Tibial nerve (tissue), 4 donors: ENCODE measurements at regions not wholly inside any gene's neighbourhood (a gene's known extent, or its start where the extent isn't known, plus 50 kb on each side); places are given as distances from the start of the nearest gene placed in this dataset.
"Not testable (repeated sequence)": the region's sequence is repeated elsewhere in the genome, so short reads cannot be mapped to it uniquely, and the experiment has no call there.

Experiments
- DNase-seq, 2 donors: peaks; one replicate each; pipeline ENCODE4 v3.0.0-alpha.2; 2019; ENCODE audit warnings: low spot score in 2 of 2
- H3K27ac ChIP-seq, 4 donors: fragments of 200-600 bp; sonication (generic) in 3 of 4; one replicate each; pipeline ENCODE4 v1.5.1; 2017 to 2019; ENCODE audit warnings: mild to moderate bottlenecking in 1 of 4
- H3K27me3 ChIP-seq, 2 donors: fragments of 200-600 bp; sonication (generic) in 1 of 2; one replicate each; pipeline versions ENCODE4 v1.5.1 to v1.6.0; 2017 to 2019
- H3K36me3 ChIP-seq, 3 donors: fragments of 200-600 bp; sonication (generic); one replicate each; pipeline ENCODE4 v1.5.1; 2018 to 2019
- H3K4me1 ChIP-seq, 4 donors: fragments of 200-600 bp; sonication (generic) in 3 of 4; one replicate each; pipeline ENCODE4 v1.5.1; 2017 to 2019
- H3K4me3 ChIP-seq, 4 donors: fragments of 200-600 bp; sonication (generic) in 3 of 4; one replicate each; pipeline ENCODE4 v1.5.1; 2017 to 2019; ENCODE audit warnings: mild to moderate bottlenecking in 1 of 4, moderate library complexity in 1 of 4
- H3K9me3 ChIP-seq, 4 donors: fragments of 200-600 bp; sonication (generic) in 3 of 4; one replicate each; pipeline ENCODE4 v1.5.1; 2017 to 2019
- EP300 ChIP-seq, 2 donors: sonication (generic); formaldehyde crosslinking; IDR thresholded peaks; one replicate each; pipeline ENCODE4 v1.6.1; 2017; ENCODE audit warnings: antibody characterized with exemption in 2 of 2, mild to moderate bottlenecking in 1 of 2
- POLR2A ChIP-seq, 2 donors: fragments of 450-650 bp; IDR thresholded peaks; one replicate each; pipeline ENCODE4 v1.6.1; 2017; ENCODE audit warnings: antibody characterized with exemption in 2 of 2, mild to moderate bottlenecking in 2 of 2, moderate library complexity in 2 of 2
- WGBS, 2 donors: methylation state at CpG; one replicate each; pipeline ENCODE4 v1.1.5; 2018; 5-methylcytosine and 5-hydroxymethylcytosine counted together
- TF ChIP-seq, protein P1 (sequence below), 5 experiments: fragments of 200-600 bp in 3 of 5; fragments of 450-650 bp in 2 of 5; sonication (generic) in 3 of 5; IDR thresholded peaks; one replicate each; pipeline ENCODE4 v1.5.1; 2016 to 2019; ENCODE audit warnings: antibody characterized with exemption in 5 of 5, mild to moderate bottlenecking in 3 of 5, moderate library complexity in 2 of 5

DNA sequence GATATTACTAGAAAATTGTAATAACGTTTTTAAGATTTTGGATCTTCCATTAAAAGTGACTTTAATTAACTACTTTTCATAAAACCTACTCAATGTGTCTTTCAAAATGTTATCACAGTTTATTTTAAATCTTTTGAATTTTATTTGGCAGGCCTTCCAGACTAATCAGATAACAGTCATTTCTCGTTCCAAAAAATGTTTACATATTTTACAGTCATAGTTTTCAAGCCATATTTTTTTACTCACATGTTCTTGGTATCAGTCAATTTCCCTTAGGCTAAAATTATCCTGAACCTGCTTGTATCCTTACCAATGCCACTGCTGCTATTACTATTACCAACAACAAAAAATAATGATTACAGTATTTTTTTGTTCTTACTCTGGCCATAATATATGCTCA lies 1783.5 kb downstream of the SLITRK5 start:
- no peak overlapping the region for H3K4me3 ChIP-seq
- no peak for DNase-seq
- H3K4me1 ChIP-seq: no peaks in the 10 kb centered on the region
- TF ChIP-seq, protein P1, sequence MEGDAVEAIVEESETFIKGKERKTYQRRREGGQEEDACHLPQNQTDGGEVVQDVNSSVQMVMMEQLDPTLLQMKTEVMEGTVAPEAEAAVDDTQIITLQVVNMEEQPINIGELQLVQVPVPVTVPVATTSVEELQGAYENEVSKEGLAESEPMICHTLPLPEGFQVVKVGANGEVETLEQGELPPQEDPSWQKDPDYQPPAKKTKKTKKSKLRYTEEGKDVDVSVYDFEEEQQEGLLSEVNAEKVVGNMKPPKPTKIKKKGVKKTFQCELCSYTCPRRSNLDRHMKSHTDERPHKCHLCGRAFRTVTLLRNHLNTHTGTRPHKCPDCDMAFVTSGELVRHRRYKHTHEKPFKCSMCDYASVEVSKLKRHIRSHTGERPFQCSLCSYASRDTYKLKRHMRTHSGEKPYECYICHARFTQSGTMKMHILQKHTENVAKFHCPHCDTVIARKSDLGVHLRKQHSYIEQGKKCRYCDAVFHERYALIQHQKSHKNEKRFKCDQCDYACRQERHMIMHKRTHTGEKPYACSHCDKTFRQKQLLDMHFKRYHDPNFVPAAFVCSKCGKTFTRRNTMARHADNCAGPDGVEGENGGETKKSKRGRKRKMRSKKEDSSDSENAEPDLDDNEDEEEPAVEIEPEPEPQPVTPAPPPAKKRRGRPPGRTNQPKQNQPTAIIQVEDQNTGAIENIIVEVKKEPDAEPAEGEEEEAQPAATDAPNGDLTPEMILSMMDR (IDR thresholded peaks at IDR 0.05): no peak
- no peak for TF ChIP-seq EP300 (IDR thresholded peaks at IDR 0.05)
- TF ChIP-seq POLR2A (IDR thresholded peaks at IDR 0.05): no peak
- H3K36me3 ChIP-seq: no peaks in the 10 kb centered on the region
- H3K27ac ChIP-seq: no peak overlapping the region
- no peaks in the 10 kb centered on the region for H3K9me3 ChIP-seq
- WGBS, 2 donors: 53 to 58% methylated on average over 2 of the region's 2 CpGs
- H3K27me3 ChIP-seq: no peaks in the 10 kb centered on the region

- Histone ChIP-seq H3K27me3 (no peaks in the 10 kb centered on the region), H3K9me3 (no peaks in the 10 kb centered on the region), H3K36me3 (no peaks in the 10 kb centered on the region), H3K4me3 (no peak overlapping the region), H3K27ac (no peak overlapping the region), H3K4me1 (no peaks in the 10 kb centered on the region)
- 89 to 95% methylated on average over 1 of the region's 1 CpG for WGBS, 2 donors
- TF ChIP-seq POLR2A (IDR thresholded peaks at IDR 0.05): no peak
- TF ChIP-seq, protein P1 (IDR thresholded peaks at IDR 0.05): no peak
- TF ChIP-seq EP300 (IDR thresholded peaks at IDR 0.05): no peak
- no peak for DNase-seq
Observed at GRCh38 chr13:89455225-89455624, 1784.1 kb downstream of the SLITRK5 start.

DNA sequence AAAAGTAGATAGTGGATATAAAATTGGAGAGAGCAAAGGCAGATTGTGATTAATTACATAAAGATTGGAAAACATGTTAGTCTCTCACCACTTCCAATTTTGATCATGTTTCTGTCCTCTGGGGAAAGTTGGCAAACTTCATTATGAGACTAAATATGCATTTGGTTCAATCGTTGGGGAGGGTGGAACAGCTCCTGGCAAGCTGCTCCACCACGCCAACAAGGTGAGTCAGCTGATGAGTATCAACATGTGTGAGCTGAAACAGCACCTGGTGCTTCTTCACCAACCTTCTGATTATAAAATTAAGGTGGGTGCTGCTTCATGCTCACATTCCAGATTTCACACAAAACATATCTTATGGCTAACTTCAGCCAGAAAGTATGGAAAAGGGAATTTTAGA lies 1784.6 kb downstream of the SLITRK5 start:
- no peaks in the 10 kb centered on the region for H3K9me3 ChIP-seq
- DNase-seq: no peak
- no peaks in the 10 kb centered on the region for H3K27me3 ChIP-seq
- no peaks in the 10 kb centered on the region for H3K4me1 ChIP-seq
- TF ChIP-seq, protein P1 (IDR thresholded peaks at IDR 0.05): no peak
- TF ChIP-seq EP300 (IDR thresholded peaks at IDR 0.05) (no peak), POLR2A (IDR thresholded peaks at IDR 0.05) (no peak)
- no peak overlapping the region for H3K27ac ChIP-seq
- 70 to 94% methylated on average over 2 of the region's 2 CpGs for WGBS, 2 donors
- H3K4me3 ChIP-seq: no peak overlapping the region
- H3K36me3 ChIP-seq: no peaks in the 10 kb centered on the region

DNA sequence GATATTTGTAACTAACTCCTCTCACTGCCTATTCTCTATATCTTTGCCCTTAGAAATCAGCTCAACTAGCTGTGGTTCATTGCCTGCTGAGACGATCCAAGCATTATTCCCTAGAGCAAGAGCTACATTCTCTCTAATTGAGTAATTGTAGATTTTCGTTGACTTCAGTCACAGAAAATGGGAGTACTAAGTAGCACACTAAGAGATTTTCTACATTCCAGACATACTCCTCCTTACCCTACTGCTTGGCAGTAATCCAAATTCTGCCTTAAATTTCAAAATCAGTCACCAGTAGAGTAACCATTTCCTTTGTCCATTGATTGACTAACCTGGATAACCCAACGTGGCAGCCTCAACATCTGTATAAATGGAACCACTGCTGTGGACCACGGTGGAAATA lies 1786.8 kb downstream of the SLITRK5 start:
- Histone ChIP-seq H3K27me3 (no peaks in the 10 kb centered on the region), H3K27ac (no peak overlapping the region), H3K4me3 (no peak overlapping the region), H3K4me1 (no peaks in the 10 kb centered on the region), H3K9me3 (no peaks in the 10 kb centered on the region), H3K36me3 (no peaks in the 10 kb centered on the region)
- no peak for DNase-seq
- 26 to 32% methylated on average over 4 of the region's 4 CpGs for WGBS, 2 donors
- TF ChIP-seq, protein P1 (IDR thresholded peaks at IDR 0.05): no peak
- TF ChIP-seq EP300 (IDR thresholded peaks at IDR 0.05) (no peak), POLR2A (IDR thresholded peaks at IDR 0.05) (no peak)

DNA sequence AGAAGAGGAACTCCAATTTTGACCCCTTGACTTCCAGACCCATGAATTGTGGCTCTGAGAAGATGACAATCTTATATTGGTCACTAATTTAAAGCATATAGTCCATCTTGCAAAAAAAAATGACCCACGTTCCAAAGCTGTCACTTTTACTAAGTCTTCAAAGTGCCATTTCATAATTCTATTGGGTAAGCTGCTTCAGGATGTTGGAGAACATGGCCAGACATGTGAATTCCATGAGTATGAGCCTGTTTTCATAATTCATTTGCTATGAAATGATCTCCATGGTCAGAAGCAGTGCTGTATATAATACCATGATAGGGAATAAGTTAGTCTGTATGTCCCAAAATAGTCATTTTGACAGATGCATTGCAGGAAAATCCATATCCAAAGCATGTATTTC lies 1787.3 kb downstream of the SLITRK5 start:
- no peak overlapping the region for H3K4me3 ChIP-seq
- no peaks in the 10 kb centered on the region for H3K9me3 ChIP-seq
- H3K27ac ChIP-seq: no peak overlapping the region
- H3K27me3 ChIP-seq: no peaks in the 10 kb centered on the region
- TF ChIP-seq POLR2A (IDR thresholded peaks at IDR 0.05): no peak
- TF ChIP-seq EP300 (IDR thresholded peaks at IDR 0.05): no peak
- TF ChIP-seq, protein P1 (IDR thresholded peaks at IDR 0.05): no peak
- WGBS, 2 donors: 87 to 94% methylated on average over 1 of the region's 1 CpG
- no peaks in the 10 kb centered on the region for H3K4me1 ChIP-seq
- no peaks in the 10 kb centered on the region for H3K36me3 ChIP-seq
- DNase-seq: no peak

DNA sequence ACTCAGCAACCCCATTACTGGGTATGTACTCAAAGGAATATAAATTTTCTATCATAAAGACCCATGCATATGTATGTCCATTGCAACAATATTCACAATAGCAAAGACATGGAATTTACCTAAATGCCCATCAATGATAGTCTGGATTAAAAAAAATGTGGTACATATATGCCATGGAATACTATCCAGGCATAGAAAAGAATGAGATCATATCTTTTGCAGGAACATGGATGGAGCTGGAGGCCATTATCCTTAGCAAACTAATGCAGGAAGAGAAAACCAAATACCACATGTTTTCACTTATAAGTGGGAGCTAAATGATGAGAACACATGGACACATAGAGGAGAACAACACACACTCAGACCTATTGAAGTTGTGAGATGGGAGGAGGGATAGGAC lies 1789.7 kb downstream of the SLITRK5 start:
- H3K27me3 ChIP-seq, H3K4me1 ChIP-seq, H3K36me3 ChIP-seq, H3K4me3 ChIP-seq, H3K9me3 ChIP-seq, H3K27ac ChIP-seq, DNase-seq: not testable (repeated sequence)
